Stimulated activated CD8-positive, alpha-beta memory T cell treated with anti-CD3 and anti-CD28 coated beads, Interleukin-15, amount 100 ng/mL, for 4 hours (primary cell): ENCODE measurements at regions not wholly inside any gene's neighbourhood (a gene's known extent, or its start where the extent isn't known, plus 50 kb on each side); places are given as distances from the start of the nearest gene placed in this dataset.
"Not testable (repeated sequence)": the region's sequence is repeated elsewhere in the genome, so short reads cannot be mapped to it uniquely, and the experiment has no call there.

ENCODE experiments used
- DNase-seq, 2 donors: peaks; one replicate each; pipeline ENCODE4 v3.0.0-alpha.2; 2020; ENCODE audit warnings: low read depth in 2 of 2

- DNase-seq: no peak
These were observed 332.4 kb upstream of the MYT1L start for GRCh38 chr2:2663401-2664036.

DNA sequence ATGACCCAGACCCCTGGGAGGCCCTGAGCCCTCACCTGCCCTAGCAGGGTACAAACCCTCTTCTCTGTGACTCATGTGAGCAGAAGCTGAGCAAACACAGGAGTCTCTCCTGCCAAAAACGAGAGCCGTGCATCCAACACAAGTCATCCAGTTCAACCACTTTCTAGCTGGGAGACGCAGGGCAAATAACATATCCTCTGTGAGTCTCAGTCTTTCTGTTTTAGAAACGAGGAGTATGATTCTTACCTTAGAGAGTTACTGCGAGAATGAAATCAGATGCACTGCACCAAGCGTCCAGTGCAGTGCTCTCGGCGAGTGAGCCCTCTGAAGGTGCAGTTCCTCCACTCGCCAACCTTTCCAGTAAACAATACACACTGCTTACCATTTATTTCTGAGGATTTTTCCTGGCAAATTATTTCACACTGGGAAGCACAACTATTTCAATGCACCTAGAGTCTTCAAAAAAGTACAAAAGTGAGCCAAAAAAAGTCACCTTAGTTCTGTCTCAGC is 331.8 kb upstream of the MYT1L start:
- no peak for DNase-seq

GRCh38 chr2:2662037-2662846 is 331.2 kb upstream of the MYT1L start:
- DNase-seq: no peak

GRCh38 chr2:2660789-2661355 is 329.8 kb upstream of the MYT1L start:
- DNase-seq: no peak

GRCh38 chr2:2657121-2657962 is 326.3 kb upstream of the MYT1L start:
- no peak for DNase-seq

GRCh38 chr2:2656115-2657011 is 325.3 kb upstream of the MYT1L start:
- no peak for DNase-seq

- DNase-seq: no peak
These were observed 324.5 kb upstream of the MYT1L start for GRCh38 chr2:2655453-2656114.

- no peak for DNase-seq
These were observed 322.2 kb upstream of the MYT1L start for GRCh38 chr2:2653231-2653630.

GRCh38 chr2:2650608-2651375 is 319.7 kb upstream of the MYT1L start:
- DNase-seq: no peak

GRCh38 chr2:2649109-2650072 is 318.3 kb upstream of the MYT1L start:
- DNase-seq: no peak

- DNase-seq: no peak
These were observed 317.0 kb upstream of the MYT1L start for GRCh38 chr2:2648094-2648493.

- no peak for DNase-seq
These were observed 316.1 kb upstream of the MYT1L start for GRCh38 chr2:2647141-2647541.

- DNase-seq: peak in 1 of 2 donors; percentile 13
These were observed 315.5 kb upstream of the MYT1L start for GRCh38 chr2:2646433-2647051.

DNA sequence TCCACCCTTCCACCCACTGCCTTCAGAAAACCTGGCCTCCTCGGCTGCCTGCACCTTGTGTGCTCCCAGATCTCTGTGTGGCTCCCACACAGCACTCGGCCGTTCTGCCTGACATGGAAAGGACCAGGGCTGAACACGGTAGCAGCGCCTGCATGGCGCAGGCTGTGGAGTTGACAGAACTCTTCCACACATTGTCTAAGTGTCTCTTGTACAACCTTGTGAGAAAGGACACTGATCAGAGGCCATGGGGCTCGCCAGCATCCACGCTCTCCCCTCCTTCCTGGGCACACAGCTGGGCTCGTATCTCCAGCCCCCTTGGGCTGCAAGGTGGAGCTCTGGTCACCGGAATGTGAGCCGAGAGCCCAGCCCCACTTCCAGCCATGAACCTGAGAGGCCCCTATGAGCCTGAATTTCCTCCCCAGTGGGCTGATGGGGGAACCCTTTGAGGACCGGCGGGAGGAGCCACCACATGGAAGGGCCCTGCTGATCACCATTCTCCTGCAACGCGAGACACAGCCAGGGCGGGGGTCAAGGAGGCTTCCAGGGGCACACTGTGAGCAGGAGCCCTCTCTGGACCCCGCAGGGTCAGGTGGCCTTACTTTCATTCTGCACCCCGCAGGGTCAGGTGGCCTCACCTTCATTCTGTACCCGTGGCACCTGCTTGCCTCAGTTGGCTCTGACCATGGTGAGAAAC is 314.2 kb upstream of the MYT1L start:
- DNase-seq: no peak

- DNase-seq: not testable (repeated sequence)
These were observed 313.7 kb upstream of the MYT1L start for GRCh38 chr2:2644751-2645150.

- DNase-seq: no peak
These were observed 313.0 kb upstream of the MYT1L start for GRCh38 chr2:2644040-2644439.
